Skeletal muscle cell (primary cell): ENCODE measurements at regions not wholly inside any gene's neighbourhood (a gene's known extent, or its start where the extent isn't known, plus 50 kb on each side); places are given as distances from the start of the nearest gene placed in this dataset.

Source experiments
- DNase-seq: peaks from one replicate; pipeline ENCODE4 v3.0.0-alpha.2; 2010; ENCODE audit warnings: low read depth
- H3K4me3 ChIP-seq: 2 replicates; pipeline ENCODE4 v1.5.1; 2011; ENCODE audit warnings: low read depth, mild to moderate bottlenecking, control low read depth, low read length, moderate library complexity

DNA sequence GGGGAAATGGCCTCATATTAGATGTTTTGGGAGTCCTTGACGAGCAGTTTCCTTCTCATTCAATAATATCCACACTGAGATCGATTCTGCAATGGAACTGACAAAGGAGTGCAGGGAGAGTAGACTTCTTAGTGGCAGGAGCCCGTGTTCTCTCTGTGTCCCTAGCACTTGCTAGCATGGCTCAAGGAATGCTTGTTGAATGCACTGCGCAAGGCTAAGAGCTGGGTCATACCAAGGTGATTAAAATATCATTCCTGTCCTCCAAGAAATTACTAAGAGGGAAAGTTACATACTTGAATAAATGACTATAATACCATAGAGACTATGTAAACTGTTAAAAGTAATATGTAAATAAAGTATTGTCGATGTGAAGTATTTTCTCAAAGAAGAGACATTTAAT is 630.1 kb downstream of the IRX1 start:
- H3K4me3 ChIP-seq, result no peak overlapping the region
- no peak for DNase-seq

DNA sequence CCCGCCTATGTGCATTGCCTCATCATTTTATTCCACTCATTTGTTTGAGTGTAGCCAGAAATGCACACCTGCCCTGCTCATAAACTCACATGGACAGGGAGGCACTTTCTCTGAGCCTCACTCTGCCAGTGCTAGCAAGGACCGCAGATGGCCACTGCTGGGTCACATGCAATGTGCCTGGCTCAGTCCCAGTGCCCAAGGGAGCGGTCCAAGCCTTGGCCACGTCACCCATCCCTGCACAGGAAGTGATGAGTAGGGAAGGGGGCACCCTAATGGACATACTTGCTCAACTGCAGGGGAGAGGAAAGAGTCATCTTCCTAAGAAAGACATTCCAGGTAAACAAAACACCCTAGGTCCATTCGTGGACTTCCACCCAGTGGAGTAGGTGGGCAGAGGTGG is 630.9 kb downstream of the IRX1 start:
- no peak overlapping the region for H3K4me3 ChIP-seq
- DNase-seq, result no peak

DNA sequence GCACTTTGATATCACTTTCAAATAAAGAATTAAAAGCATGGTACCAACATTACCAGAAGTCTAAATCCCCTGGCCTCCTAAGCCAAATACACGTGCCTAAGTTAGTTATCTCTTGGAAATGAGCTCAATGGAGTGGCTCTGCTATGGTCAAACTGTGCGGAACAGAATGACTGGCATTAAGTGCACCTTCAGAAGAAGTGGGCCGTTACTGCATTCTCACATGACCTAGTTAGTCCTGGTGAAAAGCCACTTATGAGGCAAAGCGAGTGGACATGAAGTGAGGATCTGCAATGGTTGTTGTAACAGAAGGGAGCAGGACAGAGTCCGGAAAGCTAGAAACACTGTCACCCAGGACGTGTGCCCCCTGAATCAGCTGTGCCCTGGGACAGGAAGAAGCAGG is 633.1 kb downstream of the IRX1 start:
- H3K4me3 ChIP-seq, result no peak overlapping the region
- no peak for DNase-seq

DNA sequence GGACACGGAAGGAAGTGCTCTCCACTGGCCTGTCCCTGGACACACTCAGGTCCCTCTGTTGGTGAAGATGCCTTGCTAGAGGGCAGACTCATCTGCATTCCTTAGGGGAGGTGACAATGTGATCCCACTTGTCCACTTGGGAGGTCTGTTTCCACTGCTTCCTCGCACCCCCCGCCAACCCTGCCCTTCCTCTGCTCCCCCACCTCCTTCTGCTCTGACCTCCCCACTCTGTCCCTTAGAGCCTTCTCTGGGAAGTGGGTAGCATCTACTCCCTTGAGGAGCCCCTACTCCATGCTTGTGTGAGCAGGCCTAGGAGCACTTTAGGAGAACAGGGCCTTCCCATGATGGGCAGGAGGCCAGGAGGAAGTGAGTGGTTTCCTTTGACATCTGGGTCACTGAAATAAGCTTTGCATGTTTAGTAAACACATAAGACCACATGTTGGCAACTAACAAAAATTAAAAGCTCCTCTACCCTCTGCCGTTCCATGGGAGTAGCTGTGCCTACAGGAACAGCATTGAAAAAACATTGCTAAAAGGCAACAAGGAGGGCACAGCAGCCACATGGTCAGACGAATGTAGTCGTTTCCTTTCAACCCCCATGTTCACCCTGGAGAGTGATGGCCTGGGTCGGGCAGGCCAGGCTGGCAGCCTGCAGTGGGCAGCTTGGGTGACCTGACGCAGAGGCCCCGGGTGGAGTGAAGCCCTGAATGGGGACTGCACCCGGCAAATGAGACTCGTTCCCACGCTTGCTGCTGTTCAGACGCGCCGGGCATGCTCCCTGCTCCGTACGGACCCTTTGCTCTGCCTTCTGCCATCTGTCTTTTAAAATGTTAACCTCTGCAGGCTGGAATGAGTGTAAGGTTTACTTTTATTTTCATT is 634.0 kb downstream of the IRX1 start:
- no peak overlapping the region for H3K4me3 ChIP-seq
- no peak for DNase-seq

DNA sequence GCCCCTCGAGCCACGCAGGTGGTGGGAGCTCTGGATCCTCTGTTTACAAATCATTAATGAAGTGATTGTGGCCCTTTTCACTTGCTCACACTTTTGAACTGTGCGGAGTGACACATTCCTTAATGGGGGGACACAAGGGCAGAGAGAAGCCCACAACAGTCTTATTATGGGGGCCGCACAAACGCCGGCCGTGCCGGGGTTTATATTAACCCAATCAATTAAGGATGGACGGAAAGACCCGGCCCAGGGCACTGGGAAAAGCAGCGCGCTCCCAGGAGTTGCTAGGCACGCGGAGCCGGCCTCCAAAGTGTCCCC is 634.8 kb downstream of the IRX1 start:
- no peak for DNase-seq
- H3K4me3 ChIP-seq, result no peak overlapping the region

DNA sequence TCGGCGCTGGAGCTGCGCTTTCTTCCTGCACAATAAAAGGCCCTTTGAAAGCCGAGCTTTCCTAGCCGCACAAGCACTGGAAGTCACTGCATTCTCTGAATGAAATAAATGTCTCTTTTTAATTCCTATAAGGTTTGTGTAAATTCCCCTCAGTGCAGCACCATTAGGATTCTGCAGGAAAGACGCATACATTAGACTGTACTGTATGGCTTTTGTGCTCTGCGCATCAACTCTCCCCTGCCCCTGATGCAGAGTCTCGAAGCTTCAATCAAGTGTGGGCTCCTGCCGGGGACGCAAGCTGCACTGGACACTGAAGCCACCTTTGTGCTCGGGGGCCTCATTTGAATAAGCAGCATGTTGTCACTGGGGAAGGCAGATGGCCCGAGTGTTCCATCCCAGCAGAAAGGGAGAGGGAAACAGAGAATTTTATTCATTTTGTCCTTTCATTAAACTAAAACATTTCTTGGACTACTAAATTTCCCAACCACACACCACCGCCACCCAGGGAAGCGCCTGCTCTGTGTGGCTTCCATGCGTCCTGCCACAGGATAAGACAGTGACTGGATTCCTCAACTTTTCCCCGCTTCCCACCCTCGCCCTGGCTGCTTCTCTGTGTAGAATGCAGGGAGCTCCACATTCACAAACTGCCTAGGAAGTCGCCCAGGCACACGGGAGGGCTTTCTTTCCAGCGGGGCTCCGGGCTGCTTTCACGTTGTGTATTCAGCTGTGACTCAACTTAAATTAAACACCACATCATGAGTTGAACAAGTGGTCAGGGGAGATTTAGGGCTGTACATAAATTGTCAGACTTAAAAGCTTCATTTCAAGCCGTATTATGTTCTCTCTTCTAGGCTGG is 635.4 kb downstream of the IRX1 start:
- no peak for DNase-seq
- H3K4me3 ChIP-seq, result no peak overlapping the region

DNA sequence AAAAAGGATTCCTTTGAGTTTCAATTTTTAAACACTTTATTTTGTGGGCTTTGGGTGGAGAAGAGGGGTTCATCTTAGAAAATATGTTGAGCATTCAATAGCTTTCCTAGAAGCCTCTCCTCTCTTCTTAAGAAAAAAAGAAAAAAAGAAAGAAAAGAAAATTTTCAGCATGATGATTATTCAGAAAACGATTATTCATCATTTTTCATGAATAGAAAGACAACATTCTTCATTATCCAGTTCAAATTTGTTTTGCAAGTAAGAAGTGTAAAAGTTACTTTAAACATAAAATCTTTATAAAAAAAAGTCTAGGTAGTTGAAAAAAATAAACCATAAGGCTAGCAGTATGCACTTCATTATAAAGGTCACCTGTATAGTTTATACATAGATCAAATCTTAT is 636.5 kb downstream of the IRX1 start:
- no peak for DNase-seq

DNA sequence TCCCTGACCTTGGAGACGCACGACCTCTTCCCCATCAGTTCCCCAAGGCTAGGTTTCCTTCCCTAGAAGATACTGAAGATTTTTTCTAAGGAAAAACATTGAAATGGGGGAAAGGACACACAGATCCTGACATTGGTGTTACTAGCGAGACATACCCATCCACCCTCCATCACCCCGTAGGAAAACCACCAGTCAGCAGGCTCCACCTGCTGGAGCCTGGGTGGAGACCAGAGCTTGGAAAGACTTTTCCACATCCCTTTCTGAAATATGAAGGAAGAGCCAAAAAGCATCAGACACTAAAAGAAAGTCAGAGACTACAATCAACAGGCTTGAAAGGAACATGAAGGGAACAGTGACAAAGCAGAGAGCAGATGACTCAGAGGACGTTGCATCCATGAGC is 638.0 kb downstream of the IRX1 start:
- H3K4me3 ChIP-seq, result no peak overlapping the region
- DNase-seq, result no peak

More for the DNA sequence above, 636.5 kb downstream of the IRX1 start:
- no peak overlapping the region for H3K4me3 ChIP-seq

DNA sequence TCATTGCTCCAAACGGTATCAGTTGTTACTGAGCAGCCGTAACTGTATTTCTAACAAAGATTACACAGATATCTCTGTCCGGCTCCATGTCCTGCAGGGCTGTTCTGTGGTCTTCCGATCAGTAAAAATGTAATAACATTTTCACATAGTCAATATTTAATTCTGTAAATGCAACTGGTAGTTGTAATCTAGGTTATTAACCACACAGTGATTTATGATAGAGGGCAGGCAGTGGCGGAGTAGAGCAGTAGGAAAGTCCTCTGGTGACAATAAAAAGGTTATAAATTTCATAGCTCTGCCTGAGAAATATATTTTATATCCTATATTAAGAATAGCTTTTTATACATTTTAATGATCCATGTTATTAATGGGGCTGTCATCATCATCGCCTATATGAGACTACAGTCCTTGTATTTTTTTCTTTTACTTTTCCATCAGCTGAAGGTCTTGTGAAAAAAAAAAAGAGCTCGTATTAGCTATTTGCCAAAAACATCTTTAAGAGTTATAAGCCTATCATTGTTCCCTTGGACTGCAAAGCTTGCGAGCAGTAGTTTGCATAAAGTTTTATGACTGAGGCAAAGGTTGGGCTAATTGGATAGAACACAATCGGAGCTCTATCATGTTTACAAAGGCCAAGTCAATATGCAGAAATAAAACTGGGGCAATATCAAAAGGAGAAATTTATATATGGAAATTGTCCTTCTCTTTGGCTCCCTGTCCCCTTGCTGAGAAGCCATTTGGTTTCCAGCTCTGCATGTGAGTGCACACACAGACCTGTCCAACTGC is 648.0 kb downstream of the IRX1 start:
- H3K4me3 ChIP-seq, result no peak overlapping the region
- no peak for DNase-seq

DNA sequence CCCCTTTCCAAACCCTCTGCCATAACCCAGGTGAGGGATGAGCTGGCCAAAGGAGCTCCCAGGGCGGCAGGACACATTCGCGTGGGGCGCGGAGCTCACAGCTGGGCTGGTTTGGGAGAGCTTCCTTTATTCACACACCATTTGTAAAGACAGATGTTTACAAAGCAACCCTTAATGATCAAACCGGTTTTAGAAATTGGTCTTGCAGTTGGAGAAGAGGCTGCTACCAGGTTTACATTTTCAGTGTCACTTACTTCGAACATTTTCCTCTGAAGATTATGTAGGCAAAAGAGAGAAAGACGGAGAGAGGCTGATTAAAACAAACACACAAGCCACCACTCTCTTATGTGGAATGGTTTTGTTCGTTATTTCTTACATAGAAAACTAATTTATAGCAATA is 648.7 kb downstream of the IRX1 start:
- DNase-seq, result no peak
- no peak overlapping the region for H3K4me3 ChIP-seq

DNA sequence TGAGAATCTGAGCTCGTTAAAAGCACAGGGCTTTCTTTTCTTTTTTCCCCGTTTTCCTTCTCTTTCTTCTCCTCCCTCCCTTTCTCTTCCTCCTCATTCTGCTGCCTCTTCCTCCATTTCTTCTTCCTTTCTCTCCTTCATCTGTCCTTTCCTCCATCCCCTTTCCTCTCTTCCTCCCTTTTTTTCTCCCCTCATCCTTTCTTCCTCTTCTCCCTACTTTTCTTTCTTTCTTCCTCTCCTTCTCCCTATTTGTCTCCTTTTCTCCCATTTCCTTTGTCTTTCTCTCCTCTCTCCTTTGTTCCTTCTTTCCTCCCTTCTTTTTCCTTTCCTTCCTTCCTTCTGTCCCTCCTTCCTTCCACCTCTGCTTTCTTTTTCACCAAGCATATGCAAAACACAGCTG is 649.4 kb downstream of the IRX1 start:
- H3K4me3 ChIP-seq, result no peak overlapping the region
- no peak for DNase-seq

DNA sequence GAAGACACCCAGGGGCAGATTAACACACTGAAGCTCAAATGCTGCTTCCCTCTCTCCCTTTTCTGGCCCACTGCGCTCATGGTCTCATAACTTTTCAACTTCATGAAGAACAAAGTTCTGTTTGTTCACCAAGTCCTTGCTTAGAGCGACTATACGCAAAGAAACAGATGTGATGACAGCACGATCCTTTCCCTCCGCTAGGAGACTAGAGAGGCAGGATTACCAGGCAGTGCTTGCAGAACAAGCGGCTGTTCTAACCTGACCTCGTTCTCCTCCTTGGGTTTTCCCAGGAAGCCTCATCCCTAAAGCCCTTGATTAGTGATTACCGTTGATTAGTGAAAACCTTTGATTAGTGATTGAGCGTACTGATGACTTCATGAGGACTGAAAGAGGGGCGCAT is 649.9 kb downstream of the IRX1 start:
- H3K4me3 ChIP-seq, result no peak overlapping the region
- no peak for DNase-seq

DNA sequence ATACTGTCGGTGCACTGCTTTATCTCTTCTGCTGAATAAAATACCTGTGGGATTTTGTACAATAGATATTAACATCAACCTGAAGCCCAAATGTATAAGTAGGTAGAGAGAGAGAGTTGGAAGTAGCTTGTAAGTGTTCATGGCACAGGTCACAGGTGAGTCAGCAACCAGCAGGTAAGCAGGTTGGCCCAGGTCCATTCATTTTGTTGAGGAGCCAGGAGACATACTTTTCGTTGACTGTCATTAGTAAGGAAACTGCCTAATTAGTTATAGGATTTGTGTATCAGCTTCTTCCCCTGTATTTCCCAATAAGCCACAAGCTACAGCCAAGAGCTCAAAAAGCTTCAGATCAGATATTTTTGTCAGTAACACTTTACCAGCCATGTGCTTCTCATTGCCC is 650.8 kb downstream of the IRX1 start:
- no peak overlapping the region for H3K4me3 ChIP-seq
- DNase-seq, result no peak

DNA sequence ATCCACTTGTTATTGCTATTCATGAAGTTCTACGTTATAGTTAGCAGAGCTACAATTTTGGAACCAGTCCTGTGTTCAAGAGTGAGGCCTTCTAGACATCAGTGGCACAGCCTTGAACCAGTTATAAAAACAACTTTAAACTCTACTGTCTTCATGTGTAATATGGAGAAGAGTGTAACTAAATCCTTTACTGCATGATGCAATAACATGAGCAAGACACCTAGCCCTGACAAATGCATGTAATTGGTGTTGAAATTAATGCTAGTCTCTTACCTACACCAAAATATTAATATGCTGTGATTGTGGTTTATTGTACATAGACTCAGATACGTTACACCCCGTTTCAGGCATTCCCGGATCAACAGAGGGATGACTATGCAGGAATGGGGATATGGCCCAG is 654.6 kb downstream of the IRX1 start:
- no peak overlapping the region for H3K4me3 ChIP-seq
- no peak for DNase-seq

DNA sequence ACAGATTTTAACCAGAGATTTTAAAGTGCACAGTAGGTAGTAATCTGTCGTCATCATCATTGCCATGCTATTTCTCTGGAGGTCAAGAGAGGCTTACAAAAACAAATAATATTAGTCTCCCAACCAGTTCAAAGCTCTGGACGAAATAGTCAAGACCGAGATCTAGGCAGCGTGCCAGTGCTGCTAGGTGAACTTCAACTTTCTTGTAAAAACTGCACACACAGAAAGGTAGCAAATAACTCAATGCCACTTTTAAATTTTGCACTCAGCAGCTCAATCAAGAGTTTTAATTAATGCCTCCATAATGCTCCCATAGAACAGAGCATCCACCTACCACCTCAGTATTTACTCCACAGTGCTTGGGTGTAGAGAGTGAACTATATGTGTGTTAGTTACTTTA is 656.8 kb downstream of the IRX1 start:
- DNase-seq, result no peak

DNA sequence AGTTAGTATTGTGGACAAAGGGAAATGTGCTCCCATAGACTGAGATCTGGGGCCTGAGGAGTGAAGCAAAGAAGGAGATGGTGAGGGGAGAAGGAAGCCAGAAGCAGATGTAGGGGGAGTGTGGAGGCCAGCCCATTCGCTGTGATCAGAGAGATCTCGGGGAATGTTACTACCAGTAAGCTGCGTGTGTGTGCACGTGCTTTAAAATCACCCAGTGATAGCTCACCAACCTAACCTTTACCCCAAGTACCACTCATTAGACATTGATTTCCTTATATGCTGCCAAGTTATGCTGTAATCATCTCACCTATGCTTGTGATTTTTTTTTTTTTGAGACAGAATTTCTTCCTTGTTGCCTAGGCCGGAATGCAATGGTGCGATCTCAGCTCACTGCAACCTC is 659.1 kb downstream of the IRX1 start:
- no peak overlapping the region for H3K4me3 ChIP-seq
- no peak for DNase-seq

More for the DNA sequence above, 656.8 kb downstream of the IRX1 start:
- no peak overlapping the region for H3K4me3 ChIP-seq

DNA sequence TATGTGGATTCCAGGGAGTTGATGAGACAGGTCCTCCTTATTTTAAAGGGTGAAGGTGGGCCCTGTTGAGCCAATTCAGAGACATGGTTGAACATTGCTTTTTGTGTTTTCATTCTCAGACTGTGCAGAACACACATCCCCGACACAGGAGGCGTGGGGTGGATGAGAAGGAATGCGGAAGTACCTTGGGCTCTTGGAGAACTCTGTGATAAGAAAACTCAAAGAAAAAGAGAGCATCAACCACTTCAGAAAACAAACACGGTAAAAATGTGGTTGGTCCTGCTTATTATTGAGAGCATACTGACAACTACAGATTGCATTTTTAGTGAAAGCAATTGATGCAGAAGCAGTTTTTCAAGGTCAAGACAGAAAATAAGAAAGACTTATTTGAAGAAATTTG is 659.8 kb downstream of the IRX1 start:
- no peak overlapping the region for H3K4me3 ChIP-seq

DNA sequence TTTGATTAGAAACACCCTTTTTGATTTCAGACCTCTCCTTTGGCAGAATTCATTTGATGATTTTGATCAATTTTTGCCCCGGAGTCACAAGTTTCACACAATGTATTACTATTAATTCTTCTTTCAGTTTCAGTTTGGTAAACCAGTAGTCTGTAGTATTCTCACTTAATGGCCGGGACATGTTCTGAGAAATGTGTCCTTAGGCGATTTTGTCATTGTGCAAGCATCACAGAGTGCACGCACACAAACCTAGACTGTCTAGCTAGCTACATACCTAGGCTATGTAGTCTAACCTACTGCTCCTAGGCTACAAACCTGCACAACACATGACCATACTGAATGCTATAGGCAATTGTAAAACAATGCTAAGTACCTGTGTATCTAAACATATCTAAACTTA is 662.5 kb downstream of the IRX1 start:
- DNase-seq, result no peak
- H3K4me3 ChIP-seq, result no peak overlapping the region

More for the DNA sequence above, 659.8 kb downstream of the IRX1 start:
- no peak for DNase-seq

DNA sequence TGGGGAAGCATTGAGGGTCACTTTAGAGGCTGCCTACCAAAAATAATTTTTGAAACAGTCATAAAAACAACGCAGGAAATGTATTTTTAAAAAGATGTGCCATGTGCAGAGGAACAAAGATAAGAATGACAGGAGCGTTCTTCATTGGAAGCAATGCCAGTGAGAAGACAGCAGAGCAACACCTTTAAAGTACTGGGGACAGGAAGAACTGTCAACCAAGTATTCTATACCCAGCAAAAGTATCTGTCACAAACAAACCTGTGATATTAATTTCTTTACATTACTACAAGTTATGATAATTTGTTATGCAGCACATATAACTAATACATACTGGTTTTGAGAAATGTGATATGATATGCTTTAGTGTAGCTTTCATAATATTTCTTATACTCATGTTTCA is 675.6 kb downstream of the IRX1 start:
- H3K4me3 ChIP-seq, result no peak overlapping the region
- no peak for DNase-seq

DNA sequence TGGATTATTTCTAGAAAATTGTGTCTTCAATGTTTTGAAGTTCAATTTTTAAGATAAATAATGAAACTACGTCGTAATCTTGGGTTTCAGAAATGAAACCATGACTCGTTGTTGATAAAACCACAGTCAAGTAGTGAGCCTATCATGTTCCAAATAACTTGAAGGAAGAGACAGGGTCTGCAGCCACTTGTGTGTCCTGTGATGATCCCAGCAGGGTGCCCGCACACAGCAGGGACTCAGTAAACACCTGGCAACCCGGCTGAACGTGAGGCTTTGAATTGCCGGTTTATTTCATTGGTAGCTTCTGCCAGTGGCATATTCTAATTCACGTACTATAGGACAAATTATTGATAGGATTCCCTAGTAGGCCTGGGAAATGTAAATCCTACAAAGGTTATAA is 679.6 kb downstream of the IRX1 start:
- H3K4me3 ChIP-seq, result no peak overlapping the region
- DNase-seq, result no peak
